GM18505 (cell line): ENCODE measurements at regions not wholly inside any gene's neighbourhood (a gene's known extent, or its start where the extent isn't known, plus 50 kb on each side); places are given as distances from the start of the nearest gene placed in this dataset.

Experiments
- ATAC-seq: cut with Tn5 transposase; IDR thresholded peaks from one replicate; pipeline ENCODE4 v1.9.1; 2021; ENCODE audit not compliant: unreplicated experiment
- POLR2A ChIP-seq: IDR thresholded peaks from 4 replicates; pipeline ENCODE4 v1.6.1; 2011; ENCODE audit warnings: borderline replicate concordance; ENCODE audit not compliant: insufficient read depth, insufficient read length; ENCODE audit errors: extremely low read depth

DNA sequence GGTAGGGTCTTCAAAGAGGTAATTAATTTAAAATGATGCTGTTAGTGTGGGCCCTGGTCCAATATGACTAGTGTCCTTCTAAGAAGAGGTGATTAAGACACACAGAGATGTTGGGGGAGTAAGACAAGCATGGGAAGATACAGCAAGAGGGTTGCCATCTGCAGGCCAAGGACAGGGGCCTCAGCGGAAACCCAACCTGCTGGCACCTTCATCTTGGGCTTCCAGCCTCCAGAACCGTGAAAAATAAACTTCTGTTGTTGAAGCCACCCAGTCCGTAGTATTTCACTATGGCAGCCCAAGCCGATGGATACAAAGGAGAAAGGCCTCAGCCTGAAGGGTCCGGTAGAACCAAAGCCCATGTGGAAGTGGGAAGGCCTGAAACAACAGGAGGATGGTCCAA, 161.7 kb upstream of the UBE2E1 start:
- no peak for ATAC-seq
- TF ChIP-seq POLR2A: no peak

DNA sequence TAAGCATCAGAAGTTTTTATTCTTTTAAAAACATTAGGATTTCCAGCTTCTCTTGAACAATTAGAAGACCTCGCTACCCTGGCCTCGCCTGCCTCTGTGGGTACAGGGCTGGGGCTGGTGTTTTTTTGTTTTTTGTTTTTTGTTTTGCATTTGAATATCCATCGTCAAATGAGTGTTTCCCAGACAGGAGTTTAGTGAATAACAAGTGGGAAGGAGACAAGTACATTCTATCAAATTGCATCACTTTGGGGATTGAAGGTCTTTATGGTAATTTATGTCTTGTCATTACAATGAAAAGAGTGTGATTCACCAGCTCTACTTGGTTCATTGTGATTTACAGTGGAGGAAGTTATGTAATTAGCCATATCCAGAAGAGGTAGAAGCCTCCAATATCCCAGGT, 161.1 kb upstream of the UBE2E1 start:
- no peak for ATAC-seq

DNA sequence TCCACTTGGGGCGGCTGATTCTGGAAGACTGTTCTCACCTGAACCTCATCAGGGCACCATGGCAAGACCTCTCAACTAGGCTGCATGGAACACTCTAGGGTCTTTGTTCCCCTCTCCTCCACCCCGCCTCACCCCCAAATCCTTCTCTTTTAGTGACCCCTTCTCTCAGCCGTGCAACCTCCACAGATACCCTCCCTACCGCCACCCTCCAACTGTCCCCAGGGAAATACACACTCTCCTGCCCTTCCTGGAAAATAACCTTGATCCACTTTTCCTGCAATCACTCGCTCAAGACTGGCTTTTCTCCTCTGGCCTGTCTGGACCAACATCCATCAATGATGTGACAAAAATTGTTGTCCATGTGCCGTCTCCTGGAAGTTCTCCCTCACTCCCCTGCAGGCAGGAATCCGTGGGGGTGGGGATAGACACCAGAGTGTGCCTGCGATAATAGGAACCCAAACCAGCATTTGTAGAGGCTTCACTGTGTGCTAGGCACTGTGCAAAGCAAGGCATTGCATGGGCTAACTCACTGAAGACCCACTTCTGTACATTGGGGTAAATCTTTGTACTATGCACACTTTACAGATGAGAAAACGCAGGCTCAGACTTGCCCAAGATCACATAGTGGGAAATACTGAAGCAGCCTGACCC, 160.1 kb upstream of the UBE2E1 start:
- ATAC-seq: no peak
- no peak for TF ChIP-seq POLR2A

More for the DNA sequence above, 161.1 kb upstream of the UBE2E1 start:
- no peak for TF ChIP-seq POLR2A

DNA sequence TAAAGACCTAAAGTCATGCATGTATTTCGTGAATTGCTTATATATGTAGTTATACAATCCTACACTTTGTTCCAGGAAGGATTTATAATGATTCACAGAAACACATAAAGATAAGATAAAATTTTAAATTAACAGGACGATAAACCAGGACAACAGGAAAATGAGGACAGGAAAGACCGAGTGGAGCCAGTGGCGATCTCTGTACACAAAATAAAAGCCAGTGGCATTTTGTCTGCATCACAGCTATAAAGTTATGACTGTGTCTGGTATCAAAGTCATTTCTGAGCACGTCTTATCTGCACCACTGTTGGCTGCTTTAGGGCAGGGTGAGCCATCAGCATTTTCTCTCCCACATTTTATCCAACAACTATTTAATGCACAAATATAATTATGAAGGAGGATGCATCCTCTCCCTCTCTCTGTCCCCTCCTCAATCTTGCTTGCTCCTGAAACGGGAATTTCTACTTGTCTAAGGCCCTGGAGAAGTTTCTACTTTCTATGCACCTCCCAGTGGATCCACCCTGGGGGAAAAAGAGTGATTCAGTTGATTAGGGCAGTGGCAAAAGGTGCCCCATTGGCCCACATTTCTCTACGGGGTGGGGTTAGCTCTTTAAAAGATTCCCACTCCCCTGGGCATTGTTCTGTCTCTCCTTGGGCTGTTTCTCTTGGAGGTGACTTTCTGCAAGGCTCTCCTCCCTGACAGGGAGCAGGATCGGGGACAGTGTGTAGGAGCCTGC, 159.4 kb upstream of the UBE2E1 start:
- ATAC-seq: no peak
- TF ChIP-seq POLR2A: no peak

DNA sequence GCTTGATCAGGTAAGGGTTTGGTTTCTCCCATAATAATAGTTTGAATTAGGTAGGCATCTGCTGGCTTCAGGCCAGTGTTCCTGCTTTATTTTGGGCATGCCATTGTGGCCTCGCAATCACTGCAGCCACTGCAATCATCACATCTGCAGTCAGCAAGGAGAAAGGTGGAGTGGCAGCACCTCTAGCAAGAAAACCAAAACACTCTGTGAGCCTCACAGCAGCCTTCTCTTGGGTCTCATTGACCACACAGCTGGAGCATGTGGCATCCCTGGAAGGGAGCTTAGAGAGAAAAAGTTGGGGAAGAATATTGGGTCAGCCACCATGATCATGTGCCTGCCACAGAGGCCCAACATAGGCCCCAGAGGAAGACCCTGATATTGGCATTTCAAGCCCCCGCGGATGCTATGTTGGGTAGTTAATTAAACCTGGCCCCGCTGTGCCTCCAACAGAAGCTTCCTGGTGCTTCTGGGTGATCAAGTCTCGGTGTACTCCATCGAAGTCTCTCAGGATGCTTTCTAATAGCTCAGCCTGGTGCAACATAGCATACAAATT, 158.0 kb upstream of the UBE2E1 start:
- no peak for TF ChIP-seq POLR2A
- no peak for ATAC-seq

DNA sequence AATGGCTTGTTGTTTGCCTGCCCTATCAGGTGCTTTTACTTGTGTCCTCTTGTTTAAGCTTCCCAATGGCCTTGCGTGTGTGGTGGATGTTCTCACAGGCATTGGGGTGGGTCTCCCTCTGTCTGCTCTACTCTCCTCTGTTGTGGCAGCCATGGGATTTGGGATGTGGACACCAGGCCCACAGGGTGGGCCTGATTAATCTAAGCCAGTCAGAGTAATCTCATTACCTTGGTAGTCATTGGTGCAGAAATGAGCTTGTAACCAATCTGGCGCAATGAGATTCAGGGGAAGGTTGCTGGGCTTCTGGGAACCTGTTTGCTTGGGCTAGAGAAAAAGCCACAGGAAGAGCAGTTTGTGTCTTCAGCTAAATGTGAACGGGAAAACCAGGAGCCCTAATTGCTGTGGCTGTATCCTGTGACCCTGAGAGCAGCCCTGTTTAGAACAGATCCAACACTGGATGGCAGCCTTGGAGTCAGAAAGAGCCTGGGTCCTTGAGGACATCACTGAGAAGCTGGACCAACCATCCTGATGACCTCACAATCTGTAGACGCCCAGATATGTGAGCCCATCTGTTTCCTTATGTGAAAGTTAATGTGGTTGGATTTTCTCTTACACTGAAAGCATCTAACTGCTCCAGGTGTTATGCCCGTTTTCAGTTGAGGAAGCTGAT, 157.3 kb upstream of the UBE2E1 start:
- ATAC-seq: no peak
- TF ChIP-seq POLR2A: no peak

DNA sequence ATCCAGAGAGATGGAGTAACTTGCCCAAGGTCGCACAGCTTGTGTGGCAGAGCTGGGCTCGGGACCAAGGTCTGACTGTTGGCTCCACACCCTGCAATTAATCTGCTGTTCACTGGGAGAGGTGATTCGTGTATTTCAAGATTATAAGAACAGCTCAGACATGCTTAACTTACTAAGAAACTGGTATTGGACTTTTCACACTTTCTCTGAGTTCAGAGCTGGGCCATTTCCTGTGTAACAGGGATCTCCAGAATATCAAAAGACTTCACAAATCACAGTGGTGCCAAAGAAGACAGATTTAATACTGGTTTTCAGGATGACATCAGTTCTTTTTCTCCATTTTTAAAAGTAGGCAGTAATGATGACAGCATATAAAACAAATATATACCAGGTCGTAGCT, 156.8 kb upstream of the UBE2E1 start:
- TF ChIP-seq POLR2A: no peak
- ATAC-seq: no peak

DNA sequence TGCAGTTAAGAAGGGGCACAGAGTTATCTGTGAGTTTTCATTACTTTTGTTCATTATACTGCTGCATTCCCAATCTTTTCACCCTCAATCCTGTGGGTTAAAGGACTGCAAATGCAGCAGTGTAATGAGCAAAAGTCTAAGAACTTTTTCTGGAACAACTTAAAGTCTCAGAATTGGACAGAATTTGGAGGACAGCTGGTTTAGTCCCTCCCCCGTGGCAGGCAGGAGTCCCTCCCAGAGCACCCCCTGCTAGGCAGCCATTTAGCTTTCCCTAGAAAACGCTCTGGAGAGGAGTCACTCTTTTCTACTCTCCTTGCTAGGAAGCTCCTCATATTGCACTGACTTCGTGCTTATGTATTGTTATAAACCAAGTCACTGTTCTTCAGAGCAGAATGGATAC, 156.3 kb upstream of the UBE2E1 start:
- TF ChIP-seq POLR2A: no peak
- no peak for ATAC-seq

DNA sequence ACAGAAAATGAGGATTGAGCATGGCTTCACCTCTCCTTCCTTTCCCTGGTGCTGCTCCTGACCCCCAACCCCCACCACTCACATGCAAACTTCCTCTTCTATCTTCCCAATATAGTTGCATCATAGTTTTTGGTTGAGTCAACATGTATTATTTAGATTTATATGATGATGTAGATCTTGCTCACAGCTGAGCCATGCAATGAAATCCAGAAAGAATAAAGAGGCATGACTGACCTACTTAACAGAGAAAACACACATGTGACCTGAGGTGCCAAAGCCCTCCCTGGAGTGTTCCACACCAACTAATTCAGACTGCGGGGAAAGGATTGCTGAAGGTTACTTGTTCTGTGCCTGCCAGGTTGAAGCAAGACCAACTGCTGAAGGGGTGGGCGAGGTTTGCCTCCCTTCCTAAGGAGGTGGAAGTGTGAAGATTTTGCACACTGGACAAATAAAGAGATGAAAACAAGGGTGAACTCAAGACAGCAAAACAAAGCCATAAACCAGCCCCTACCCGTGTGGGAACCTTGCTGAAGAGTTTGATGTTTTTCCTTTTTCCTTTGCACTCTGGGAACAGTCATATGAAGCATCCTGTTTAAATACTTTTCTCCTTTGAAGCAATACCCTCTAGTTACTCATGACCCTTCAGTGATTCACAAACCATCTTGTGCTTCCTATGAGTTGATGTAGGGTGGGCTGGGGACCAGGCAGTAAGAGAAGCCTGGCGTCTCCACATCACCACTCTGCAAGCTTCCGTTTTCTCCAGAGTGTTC, 155.2 kb upstream of the UBE2E1 start:
- ATAC-seq: no peak
- TF ChIP-seq POLR2A: no peak

DNA sequence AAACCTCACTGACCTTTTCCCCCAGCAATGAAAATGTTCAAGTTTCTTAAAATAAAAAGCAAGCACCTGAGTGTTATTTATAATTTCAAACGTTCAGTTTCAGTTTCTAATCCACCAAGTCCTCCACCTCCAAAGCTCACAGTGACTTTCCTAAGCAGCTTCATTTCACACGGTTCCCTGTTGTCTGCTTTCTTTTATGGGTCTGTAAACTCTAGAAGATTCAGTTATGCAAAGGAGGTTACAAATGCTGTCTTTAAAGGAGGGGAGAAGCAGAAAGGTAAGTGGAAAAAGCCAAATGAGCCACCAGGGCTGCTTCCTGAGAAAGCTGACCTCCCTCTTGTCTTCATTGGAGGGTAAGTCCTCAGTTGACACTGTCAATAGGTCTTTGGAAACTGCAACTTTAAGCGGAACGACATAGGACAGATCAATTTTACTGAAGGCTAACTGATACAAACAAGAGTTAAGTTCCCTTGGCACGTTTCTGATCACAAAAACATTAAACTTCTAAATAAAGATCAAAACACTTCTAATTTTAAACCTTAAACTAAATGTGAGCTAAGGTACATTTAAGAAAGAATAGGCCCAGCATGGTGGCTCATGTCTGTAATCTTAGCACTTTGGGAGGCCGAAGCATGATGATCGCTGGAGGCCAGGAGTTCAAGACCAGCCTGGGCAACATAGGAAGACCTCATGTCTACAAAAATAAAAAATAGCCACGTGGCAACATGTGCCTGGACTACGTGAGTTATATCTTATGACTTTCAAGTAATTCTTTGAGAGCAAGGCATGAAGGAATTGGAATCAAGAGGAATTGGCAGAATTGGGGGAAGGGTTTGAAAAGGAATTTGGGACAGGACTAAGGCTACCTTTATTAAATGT, 151.9 kb upstream of the UBE2E1 start:
- no peak for TF ChIP-seq POLR2A
- ATAC-seq: peak; percentile 90

DNA sequence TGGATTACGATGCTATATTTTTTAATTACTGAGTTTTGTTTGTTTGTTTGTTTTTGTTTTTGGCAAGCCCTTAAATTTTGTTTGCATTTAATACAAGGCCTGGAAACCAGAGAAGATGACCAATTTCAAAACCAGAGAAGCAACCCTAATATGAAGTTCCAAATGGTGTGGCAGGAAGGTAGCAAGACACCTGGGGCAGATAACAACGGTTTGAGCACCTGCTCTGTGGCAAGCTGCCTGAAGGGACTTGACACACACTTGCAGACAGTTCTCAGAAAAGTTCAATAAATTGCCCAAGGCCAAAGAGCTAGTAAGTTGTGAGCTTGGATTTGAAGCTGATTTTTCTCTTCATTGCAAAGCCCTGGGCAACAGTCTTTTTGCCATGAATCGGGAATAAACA, 151.2 kb upstream of the UBE2E1 start:
- ATAC-seq: no peak

DNA sequence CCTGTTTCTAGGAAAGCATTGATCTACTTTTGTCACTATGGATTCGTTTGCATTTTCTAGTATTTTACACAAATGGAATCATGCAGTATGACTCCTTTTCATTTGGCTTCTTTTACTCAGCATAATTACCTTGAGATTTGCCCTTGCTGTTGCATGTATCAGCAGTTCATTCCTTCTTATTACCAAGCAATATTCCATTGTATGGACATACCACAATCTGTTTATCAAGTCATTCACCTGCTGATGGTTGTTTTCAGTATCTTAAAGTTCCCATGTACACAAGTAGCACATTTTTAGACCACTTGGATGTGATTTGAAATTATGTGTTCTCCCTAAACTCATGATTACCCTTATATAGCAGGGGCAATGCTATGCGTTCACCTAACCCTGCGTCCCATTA, 150.0 kb upstream of the UBE2E1 start:
- ATAC-seq: no peak
- TF ChIP-seq POLR2A: no peak

More for the DNA sequence above, 151.2 kb upstream of the UBE2E1 start:
- no peak for TF ChIP-seq POLR2A
